Upper lobe of right lung (tissue), 1 donor: ENCODE measurements at regions not wholly inside any gene's neighbourhood (a gene's known extent, or its start where the extent isn't known, plus 50 kb on each side); places are given as distances from the start of the nearest gene placed in this dataset.

Experiments used
- ATAC-seq: fragments of 200-7000 bp; cut with Tn5 transposase; one replicate; pipeline ENCODE4 v1.9.1; 2020; ENCODE audit warnings: mild to moderate bottlenecking, moderate library complexity
- DNase-seq: peaks from one replicate; pipeline ENCODE4 v3.0.0-alpha.2; 2020
- H3K27ac ChIP-seq: fragments of 200-600 bp; one replicate; pipeline ENCODE4 v1.8.0; 2022
- H3K27me3 ChIP-seq: fragments of 200-600 bp; one replicate; pipeline ENCODE4 v1.8.0; 2022; ENCODE audit warnings: mild to moderate bottlenecking
- H3K36me3 ChIP-seq: fragments of 200-600 bp; one replicate; pipeline ENCODE4 v1.8.0; 2022
- H3K4me1 ChIP-seq: fragments of 200-600 bp; one replicate; pipeline ENCODE4 v1.8.0; 2022
- H3K4me3 ChIP-seq: fragments of 200-600 bp; one replicate; pipeline ENCODE4 v1.8.0; 2022; ENCODE audit warnings: mild to moderate bottlenecking
- H3K9me3 ChIP-seq: fragments of 200-600 bp; one replicate; pipeline ENCODE4 v1.8.0; 2022
- intact Hi-C: fragments of 100-400 bp; cut with DNase I; formaldehyde crosslinking; loops from one replicate; pipeline ENCODE4 v1.11.0; 2022
- TF ChIP-seq, protein P1 (sequence below): fragments of 200-600 bp; IDR thresholded peaks from one replicate; pipeline ENCODE4 v1.8.0; 2022; ENCODE audit warnings: antibody characterized with exemption
- donor health status: DM: no; HTN: yes; CAD: no; lungs with severe emphysema.

GRCh38 chr1:189816558-189816957, 661.1 kb downstream of the BRINP3 start:
- Histone ChIP-seq H3K4me3 (no peak overlapping the region), H3K27me3 (no peaks in the 10 kb centered on the region), H3K27ac (no peak overlapping the region), H3K9me3 (no peaks in the 10 kb centered on the region), H3K36me3 (no peaks in the 10 kb centered on the region), H3K4me1 (no peaks in the 10 kb centered on the region)
- ATAC-seq (no peak), DNase-seq (no peak)
- TF ChIP-seq, protein P1, sequence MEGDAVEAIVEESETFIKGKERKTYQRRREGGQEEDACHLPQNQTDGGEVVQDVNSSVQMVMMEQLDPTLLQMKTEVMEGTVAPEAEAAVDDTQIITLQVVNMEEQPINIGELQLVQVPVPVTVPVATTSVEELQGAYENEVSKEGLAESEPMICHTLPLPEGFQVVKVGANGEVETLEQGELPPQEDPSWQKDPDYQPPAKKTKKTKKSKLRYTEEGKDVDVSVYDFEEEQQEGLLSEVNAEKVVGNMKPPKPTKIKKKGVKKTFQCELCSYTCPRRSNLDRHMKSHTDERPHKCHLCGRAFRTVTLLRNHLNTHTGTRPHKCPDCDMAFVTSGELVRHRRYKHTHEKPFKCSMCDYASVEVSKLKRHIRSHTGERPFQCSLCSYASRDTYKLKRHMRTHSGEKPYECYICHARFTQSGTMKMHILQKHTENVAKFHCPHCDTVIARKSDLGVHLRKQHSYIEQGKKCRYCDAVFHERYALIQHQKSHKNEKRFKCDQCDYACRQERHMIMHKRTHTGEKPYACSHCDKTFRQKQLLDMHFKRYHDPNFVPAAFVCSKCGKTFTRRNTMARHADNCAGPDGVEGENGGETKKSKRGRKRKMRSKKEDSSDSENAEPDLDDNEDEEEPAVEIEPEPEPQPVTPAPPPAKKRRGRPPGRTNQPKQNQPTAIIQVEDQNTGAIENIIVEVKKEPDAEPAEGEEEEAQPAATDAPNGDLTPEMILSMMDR = no peak
- intact Hi-C loops = no loop called here

- Histone ChIP-seq H3K27me3 (no peaks in the 10 kb centered on the region), H3K9me3 (no peaks in the 10 kb centered on the region), H3K4me1 (no peaks in the 10 kb centered on the region), H3K27ac (no peak overlapping the region), H3K36me3 (no peaks in the 10 kb centered on the region), H3K4me3 (no peak overlapping the region)
- TF ChIP-seq, protein P1 = no peak
- ATAC-seq (no peak), DNase-seq (no peak)
- intact Hi-C loops = no loop called here
Observed at GRCh38 chr1:189819751-189820150, 657.9 kb downstream of the BRINP3 start.

DNA sequence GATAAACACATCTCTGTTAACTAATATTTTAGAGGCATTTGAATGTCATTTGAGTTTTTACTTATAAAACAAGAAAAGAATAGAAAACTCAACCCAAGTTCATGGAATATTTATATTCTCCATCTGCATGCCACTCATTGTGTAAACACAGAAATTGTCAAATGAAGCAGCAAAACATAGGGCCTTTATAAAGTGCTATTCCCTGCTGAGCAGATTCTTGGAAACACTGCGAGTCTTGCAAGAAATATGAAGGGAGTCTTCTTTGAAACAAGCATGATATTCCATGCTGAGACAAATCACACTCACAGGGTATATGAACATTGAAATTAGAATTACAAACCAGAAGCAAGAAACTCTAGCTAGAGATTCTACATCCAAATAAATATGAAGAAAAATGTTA, 655.8 kb downstream of the BRINP3 start:
- DNase-seq (no peak), ATAC-seq (no peak)
- Histone ChIP-seq H3K27ac (no peak overlapping the region), H3K9me3 (no peaks in the 10 kb centered on the region), H3K4me3 (no peak overlapping the region), H3K27me3 (no peaks in the 10 kb centered on the region), H3K4me1 (no peaks in the 10 kb centered on the region), H3K36me3 (no peaks in the 10 kb centered on the region)
- intact Hi-C loops = no loop called here
- TF ChIP-seq, protein P1 = no peak

DNA sequence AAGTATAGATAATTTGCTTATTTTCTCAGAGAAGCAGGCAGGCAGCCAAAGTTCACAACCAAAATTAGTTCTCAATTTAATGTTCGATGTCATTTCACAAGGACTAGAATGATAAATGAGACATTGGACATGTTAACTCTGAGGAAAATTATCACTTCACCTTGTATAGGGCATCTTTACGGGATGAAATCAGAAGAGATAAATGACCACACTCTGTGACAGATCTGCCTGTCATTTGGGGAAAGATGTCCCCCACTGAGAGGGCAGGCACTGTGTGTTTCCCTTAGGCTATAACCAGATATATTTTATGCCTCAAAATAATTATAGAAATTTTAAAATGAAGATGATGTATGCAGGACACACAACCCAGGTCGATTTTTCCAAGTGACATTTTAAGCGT, 642.9 kb downstream of the BRINP3 start:
- intact Hi-C loops = no loop called here
- Histone ChIP-seq H3K4me3 (no peak overlapping the region), H3K4me1 (no peaks in the 10 kb centered on the region), H3K9me3 (no peaks in the 10 kb centered on the region), H3K27me3 (no peaks in the 10 kb centered on the region), H3K36me3 (no peaks in the 10 kb centered on the region), H3K27ac (no peak overlapping the region)
- TF ChIP-seq, protein P1 = no peak
- ATAC-seq (no peak), DNase-seq (no peak)

DNA sequence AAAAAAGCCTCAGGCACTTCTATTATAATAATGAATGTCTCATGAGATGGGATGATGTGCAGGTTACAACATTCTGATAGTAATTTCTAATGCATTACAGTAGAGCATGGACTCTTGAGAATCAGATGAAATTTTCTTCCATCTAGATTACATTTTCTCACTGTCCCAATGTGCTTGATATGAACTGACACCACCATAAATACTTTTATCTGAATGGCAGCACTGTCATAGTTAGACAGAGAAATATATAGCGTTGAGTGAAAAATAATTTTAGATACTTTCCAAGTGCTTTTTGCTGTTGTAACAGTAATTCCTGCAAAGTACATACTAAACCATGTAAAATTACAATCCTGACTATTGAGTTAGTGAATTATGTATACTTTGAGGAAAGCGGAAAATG, 630.1 kb downstream of the BRINP3 start:
- H3K4me1 ChIP-seq = no peaks in the 10 kb centered on the region
- DNase-seq = no peak
- TF ChIP-seq, protein P1 = no peak
- intact Hi-C loops = no loop called here
- ATAC-seq = no peak
- no peaks in the 10 kb centered on the region for H3K27me3 ChIP-seq
- no peaks in the 10 kb centered on the region for H3K9me3 ChIP-seq
- no peak overlapping the region for H3K4me3 ChIP-seq
- H3K27ac ChIP-seq = no peak overlapping the region
- no peaks in the 10 kb centered on the region for H3K36me3 ChIP-seq

DNA sequence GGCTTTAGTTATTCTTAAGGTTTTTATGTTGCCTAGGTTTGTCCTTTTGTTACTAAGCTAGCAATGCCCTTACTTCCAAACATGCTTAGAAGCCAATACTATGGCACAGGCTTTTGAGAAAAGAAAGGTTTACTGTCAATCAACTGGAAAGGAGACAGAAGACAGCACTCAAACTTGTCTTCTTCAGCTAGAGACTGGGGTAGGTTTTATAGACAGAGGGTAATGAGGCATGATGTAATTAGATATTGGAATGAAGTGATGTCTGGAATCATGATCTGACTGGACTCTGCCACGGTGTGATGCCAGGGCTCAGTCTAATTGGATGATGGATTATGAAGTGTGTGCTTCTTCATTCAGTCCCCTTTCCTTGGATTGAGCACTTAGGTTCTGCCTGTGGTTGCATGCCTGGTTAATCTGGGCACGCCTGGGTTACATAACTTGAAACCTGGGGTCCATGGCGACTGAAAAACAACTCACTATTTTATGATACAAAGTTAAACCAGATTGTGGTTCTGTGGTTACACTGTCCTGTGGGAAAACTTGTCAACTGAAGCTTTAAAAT, 625.8 kb downstream of the BRINP3 start:
- no peaks in the 10 kb centered on the region for H3K4me1 ChIP-seq
- no peaks in the 10 kb centered on the region for H3K9me3 ChIP-seq
- ATAC-seq (no peak), DNase-seq (no peak)
- no peak overlapping the region for H3K4me3 ChIP-seq
- TF ChIP-seq, protein P1 = no peak
- intact Hi-C loops = no loop called here
- no peaks in the 10 kb centered on the region for H3K27me3 ChIP-seq
- H3K27ac ChIP-seq = no peak overlapping the region
- H3K36me3 ChIP-seq = no peaks in the 10 kb centered on the region
